ENCODE measurements at regions not wholly inside any gene's neighbourhood (a gene's known extent, or its start where the extent isn't known, plus 50 kb on each side); places are given as distances from the start of the nearest gene placed in this dataset.
A peak's percentile ranks its signal among the peaks of the same experiment; 100 is the strongest.

DNA sequence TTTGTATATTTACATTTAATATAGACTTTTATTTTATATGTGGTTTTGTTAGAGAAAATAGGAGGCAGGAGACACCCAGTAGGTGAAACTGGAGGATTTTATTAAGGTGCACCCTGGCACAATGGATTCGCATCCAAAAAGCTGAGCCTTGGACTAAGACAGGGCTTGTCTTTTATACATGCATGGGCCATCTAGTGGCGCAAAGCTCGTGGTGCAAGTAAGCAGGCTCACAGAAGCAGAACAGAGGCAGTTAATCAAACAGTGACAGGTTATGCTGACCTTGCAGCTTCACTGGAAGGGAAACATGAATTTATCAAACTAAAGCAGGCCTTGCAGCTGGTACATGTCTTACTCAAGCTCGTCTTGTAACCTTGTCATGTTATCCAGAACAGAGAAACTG, 58.8 kb upstream of the ZNF681 start:
- Histone ChIP-seq H3K27me3 (no peaks in the 10 kb centered on the region), H3K9me3 (peaks cover 0 to 50% of the 10 kb centered on the region in 2 donors), H3K36me3 (no peaks in the 10 kb centered on the region), H3K27ac (no peak overlapping the region), H3K4me1 (no peaks in the 10 kb centered on the region), H3K4me3 (no peak overlapping the region)
- intact Hi-C loops (cut with DNase I): no loop called here
- TF ChIP-seq, protein P1, sequence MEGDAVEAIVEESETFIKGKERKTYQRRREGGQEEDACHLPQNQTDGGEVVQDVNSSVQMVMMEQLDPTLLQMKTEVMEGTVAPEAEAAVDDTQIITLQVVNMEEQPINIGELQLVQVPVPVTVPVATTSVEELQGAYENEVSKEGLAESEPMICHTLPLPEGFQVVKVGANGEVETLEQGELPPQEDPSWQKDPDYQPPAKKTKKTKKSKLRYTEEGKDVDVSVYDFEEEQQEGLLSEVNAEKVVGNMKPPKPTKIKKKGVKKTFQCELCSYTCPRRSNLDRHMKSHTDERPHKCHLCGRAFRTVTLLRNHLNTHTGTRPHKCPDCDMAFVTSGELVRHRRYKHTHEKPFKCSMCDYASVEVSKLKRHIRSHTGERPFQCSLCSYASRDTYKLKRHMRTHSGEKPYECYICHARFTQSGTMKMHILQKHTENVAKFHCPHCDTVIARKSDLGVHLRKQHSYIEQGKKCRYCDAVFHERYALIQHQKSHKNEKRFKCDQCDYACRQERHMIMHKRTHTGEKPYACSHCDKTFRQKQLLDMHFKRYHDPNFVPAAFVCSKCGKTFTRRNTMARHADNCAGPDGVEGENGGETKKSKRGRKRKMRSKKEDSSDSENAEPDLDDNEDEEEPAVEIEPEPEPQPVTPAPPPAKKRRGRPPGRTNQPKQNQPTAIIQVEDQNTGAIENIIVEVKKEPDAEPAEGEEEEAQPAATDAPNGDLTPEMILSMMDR (IDR thresholded peaks at IDR 0.05): peak; percentile 17 to 34
- ATAC-seq: peak; percentile 60
- DNase-seq: peak in 2 of 4 donors; percentile 14 to 54

DNA sequence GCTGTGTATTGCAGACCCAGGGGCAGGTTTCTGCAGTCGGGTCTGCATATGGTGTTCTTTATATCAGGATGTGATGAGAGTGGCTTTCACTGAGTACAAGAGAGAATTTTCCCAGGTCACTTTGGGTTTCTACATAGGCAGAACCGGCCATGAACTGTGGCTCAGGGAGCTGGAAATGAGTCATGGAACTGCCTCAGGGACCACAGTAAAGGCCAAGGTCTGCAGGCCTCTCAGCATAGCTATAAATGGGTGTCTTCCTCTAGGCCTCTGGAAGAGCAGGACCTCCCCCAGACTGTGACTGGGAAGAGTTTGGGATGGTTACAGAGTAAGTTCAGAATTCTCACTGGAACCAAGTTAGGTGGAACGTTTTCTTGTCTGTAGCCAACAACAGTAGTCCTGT, 51.8 kb upstream of the ZNF681 start:
- Histone ChIP-seq H3K27me3 (no peaks in the 10 kb centered on the region), H3K4me3 (no peak overlapping the region), H3K27ac (no peak overlapping the region), H3K4me1 (no peaks in the 10 kb centered on the region), H3K36me3 (no peaks in the 10 kb centered on the region), H3K9me3 (peaks cover 0 to 11% of the 10 kb centered on the region in 2 donors)
- no peak for DNase-seq
- TF ChIP-seq, protein P1 (IDR thresholded peaks at IDR 0.05): no peak
- intact Hi-C loops (cut with DNase I): no loop called here
- ATAC-seq: no peak

All from left lung (tissue), 4 donors.